ENCODE measurements at regions not wholly inside any gene's neighbourhood (a gene's known extent, or its start where the extent isn't known, plus 50 kb on each side); places are given as distances from the start of the nearest gene placed in this dataset.

DNA sequence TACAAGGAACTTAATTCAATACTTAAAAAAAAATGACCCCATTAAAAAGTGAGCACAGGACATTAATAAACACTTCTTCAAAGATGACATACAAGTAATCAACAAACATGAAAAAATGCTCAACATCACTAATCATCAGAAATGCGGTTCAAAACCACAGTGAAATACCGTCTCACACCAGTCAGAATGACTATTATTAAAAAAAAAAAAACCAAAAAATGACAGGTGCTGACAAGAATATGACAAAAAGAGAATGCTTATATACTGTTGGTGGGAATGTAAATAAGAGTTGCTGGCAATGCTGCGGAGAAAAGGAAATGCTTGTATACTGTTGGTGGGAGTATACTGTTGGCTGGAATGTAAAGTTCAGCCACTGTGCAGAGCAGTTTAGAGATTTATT lies 358.3 kb upstream of the CBLB start:
- WGBS (ENCODE audit: insufficient coverage, low lambda C conversion rate), result 100% methylated on average over 2 of the region's 3 CpGs
- H3K4me3 ChIP-seq (ENCODE audit: low read length), result no peak overlapping the region
- H3K4me1 ChIP-seq (ENCODE audit: control insufficient read depth, insufficient read depth, low read length), result no peaks in the 10 kb centered on the region
- no peak for DNase-seq
- H3K36me3 ChIP-seq (ENCODE audit: control insufficient read depth, insufficient read depth, low read length), result no peaks in the 10 kb centered on the region
- H3K27ac ChIP-seq (ENCODE audit: low read length), result no peak overlapping the region
- H3K9me3 ChIP-seq (ENCODE audit: control insufficient read depth, low read depth, low read length), result no peaks in the 10 kb centered on the region
- no peaks in the 10 kb centered on the region for H3K27me3 ChIP-seq (ENCODE audit: control insufficient read depth, insufficient read depth, low read length)

DNA sequence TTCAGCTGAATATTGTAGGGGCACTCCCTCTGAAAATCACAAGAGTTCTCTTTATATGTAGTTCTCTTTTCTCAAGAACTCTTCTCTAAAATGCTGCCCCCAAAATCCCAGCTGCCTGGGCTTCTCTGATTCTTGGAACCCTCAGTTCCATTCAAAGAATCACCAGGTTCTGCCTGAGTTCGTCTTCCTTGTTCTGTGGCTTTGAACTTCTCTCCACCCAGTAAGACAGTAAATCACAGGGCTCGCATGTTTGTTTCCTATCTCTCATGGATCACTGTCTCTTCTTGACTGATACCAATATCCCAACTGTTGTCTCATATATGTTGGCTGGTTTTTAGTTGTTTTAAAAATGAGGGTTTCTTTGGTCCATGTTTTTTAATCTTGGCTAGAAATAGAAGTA lies 359.5 kb upstream of the CBLB start:
- no peak for DNase-seq
- Histone ChIP-seq H3K4me1 (ENCODE audit: control insufficient read depth, insufficient read depth, low read length) (no peaks in the 10 kb centered on the region), H3K27me3 (ENCODE audit: control insufficient read depth, insufficient read depth, low read length) (no peaks in the 10 kb centered on the region), H3K27ac (ENCODE audit: low read length) (no peak overlapping the region), H3K9me3 (ENCODE audit: control insufficient read depth, low read depth, low read length) (no peaks in the 10 kb centered on the region), H3K4me3 (ENCODE audit: low read length) (no peak overlapping the region), H3K36me3 (ENCODE audit: control insufficient read depth, insufficient read depth, low read length) (no peaks in the 10 kb centered on the region)
- no CpG with 5 or more reads among the region's 2 CpGs for WGBS (ENCODE audit: insufficient coverage, low lambda C conversion rate)

DNA sequence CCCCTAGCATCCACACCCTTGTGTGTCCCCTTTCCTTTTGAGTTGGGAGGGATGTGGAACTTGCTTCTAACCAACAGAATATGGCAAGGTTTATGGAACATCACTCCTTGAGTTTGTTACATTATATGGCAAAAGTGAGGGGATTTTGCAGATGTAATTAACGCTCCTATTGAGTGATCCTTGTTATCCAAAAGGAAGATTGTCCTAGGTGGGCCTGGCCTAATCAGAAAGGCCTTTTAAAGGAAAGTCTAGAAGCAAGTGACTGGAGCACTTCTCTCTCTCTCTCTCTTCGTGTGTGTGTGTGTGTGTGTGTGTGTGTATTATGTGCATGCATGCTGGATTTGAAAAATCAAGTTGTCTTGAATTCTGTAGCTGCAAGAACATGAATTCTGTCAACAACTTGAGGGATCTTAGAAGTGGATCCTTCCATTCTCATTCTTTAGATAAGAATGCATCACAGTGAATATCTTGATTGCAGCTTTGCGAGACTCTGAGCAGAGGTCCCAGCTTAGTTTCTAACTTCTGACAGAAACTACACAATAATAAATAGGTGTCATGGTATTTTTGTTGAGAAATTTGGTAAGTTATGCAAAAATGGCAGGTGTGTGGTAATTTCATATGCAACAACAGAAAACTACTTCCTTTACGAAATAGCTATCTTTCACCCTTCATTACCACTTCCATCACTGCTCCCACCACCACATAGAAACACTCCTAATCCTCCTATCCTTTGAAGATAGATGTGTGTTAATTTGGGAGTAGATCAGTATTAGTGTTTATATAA lies 360.9 kb upstream of the CBLB start:
- Histone ChIP-seq H3K4me3 (ENCODE audit: low read length) (no peak overlapping the region), H3K27me3 (ENCODE audit: control insufficient read depth, insufficient read depth, low read length) (no peaks in the 10 kb centered on the region), H3K36me3 (ENCODE audit: control insufficient read depth, insufficient read depth, low read length) (no peaks in the 10 kb centered on the region), H3K27ac (ENCODE audit: low read length) (no peak overlapping the region), H3K4me1 (ENCODE audit: control insufficient read depth, insufficient read depth, low read length) (no peaks in the 10 kb centered on the region), H3K9me3 (ENCODE audit: control insufficient read depth, low read depth, low read length) (no peaks in the 10 kb centered on the region)
- WGBS (ENCODE audit: insufficient coverage, low lambda C conversion rate), result 83% methylated on average over 1 of the region's 4 CpGs
- DNase-seq, result no peak

DNA sequence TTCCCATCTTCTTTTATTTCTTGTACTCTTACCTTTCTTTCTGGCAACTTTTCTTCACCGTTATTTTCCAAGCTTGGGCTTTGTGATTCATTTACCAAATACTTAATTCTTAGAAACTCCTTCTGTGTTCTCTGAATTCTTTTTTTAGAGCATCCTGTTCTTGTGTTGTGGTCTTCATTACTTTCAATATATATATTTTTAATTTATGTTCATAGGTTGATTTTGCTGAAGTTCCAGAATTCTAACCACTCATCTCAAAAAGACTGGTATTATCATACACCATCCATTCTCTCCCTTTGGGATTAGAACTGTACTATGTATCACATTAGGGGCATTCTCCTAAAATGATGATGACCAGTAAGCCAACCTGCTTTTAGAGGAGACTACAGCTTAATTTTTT lies 362.3 kb upstream of the CBLB start:
- no peak for DNase-seq
- no peaks in the 10 kb centered on the region for H3K4me1 ChIP-seq (ENCODE audit: control insufficient read depth, insufficient read depth, low read length)
- H3K36me3 ChIP-seq (ENCODE audit: control insufficient read depth, insufficient read depth, low read length), result no peaks in the 10 kb centered on the region
- H3K27me3 ChIP-seq (ENCODE audit: control insufficient read depth, insufficient read depth, low read length), result no peaks in the 10 kb centered on the region
- 79% methylated on average over 1 of the region's 1 CpG for WGBS (ENCODE audit: insufficient coverage, low lambda C conversion rate)
- no peaks in the 10 kb centered on the region for H3K9me3 ChIP-seq (ENCODE audit: control insufficient read depth, low read depth, low read length)
- no peak overlapping the region for H3K27ac ChIP-seq (ENCODE audit: low read length)
- H3K4me3 ChIP-seq (ENCODE audit: low read length), result no peak overlapping the region

DNA sequence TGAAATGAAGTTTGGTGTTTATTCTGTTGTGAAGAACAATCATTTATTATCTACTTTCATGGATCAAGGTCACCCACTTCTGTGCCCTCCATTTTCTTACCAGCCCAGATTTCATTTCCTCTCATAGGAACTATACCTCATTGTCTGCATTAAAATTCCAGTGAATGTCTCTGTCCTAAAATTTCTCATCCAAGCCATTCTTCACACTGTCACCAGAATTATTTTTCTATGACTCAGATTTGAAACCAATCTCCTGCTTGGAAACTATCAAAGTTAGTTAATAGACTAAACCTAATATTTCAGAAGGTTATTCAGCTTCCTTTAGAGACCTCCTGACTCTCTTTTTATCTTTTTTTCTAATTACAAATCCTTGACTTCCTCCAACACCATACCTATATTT lies 364.1 kb upstream of the CBLB start:
- H3K4me3 ChIP-seq (ENCODE audit: low read length), result no peak overlapping the region
- H3K9me3 ChIP-seq (ENCODE audit: control insufficient read depth, low read depth, low read length), result no peaks in the 10 kb centered on the region
- no peak overlapping the region for H3K27ac ChIP-seq (ENCODE audit: low read length)
- no peaks in the 10 kb centered on the region for H3K4me1 ChIP-seq (ENCODE audit: control insufficient read depth, insufficient read depth, low read length)
- no peaks in the 10 kb centered on the region for H3K27me3 ChIP-seq (ENCODE audit: control insufficient read depth, insufficient read depth, low read length)
- H3K36me3 ChIP-seq (ENCODE audit: control insufficient read depth, insufficient read depth, low read length), result no peaks in the 10 kb centered on the region
- no peak for DNase-seq

DNA sequence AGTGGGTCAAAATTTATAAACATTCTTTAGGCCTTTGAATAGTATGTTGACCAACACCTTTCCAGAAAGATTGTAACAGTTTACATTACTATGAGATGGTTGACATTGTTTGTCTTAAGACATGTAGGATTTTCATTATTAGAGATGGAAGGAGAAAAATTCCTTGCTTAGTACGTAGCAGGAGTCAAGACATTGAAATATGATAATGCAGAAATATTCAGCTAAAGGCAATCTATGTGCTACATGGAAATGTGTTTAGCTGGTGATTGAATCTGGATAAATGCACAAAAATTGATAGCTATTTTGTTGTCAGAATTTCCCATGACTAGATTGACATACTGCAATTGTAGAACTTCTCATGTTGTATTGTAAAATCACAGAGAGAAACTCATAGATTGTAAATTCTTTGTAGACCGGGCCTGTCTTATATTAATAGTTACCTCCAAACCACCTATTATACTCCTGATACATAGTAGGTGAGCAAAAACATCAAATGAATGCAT lies 370.4 kb upstream of the CBLB start:
- H3K4me3 ChIP-seq (ENCODE audit: low read length), result no peak overlapping the region
- no peaks in the 10 kb centered on the region for H3K36me3 ChIP-seq (ENCODE audit: control insufficient read depth, insufficient read depth, low read length)
- no peak for DNase-seq
- no peaks in the 10 kb centered on the region for H3K9me3 ChIP-seq (ENCODE audit: control insufficient read depth, low read depth, low read length)
- 100% methylated on average over 1 of the region's 2 CpGs for WGBS (ENCODE audit: insufficient coverage, low lambda C conversion rate)
- no peak overlapping the region for H3K27ac ChIP-seq (ENCODE audit: low read length)
- H3K27me3 ChIP-seq (ENCODE audit: control insufficient read depth, insufficient read depth, low read length), result no peaks in the 10 kb centered on the region
- H3K4me1 ChIP-seq (ENCODE audit: control insufficient read depth, insufficient read depth, low read length), result no peaks in the 10 kb centered on the region

DNA sequence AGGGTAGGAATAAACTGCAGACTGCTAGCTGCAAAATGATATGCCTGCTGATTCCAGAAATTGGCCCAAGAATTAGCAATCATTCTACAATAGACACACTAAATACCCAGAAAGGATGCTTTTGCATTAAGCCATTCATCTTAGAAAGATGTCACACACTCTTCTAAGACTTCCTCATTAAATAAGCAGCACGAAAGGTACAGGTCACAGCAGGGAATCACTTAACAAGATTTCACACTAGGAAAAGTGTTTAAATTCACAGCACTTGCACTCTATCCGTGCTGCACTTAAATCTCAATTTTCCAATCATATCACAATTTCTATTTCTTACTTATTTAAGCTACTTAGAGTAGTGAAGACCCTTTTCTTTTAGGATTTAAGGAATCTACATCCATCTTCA lies 372.8 kb upstream of the CBLB start:
- Histone ChIP-seq H3K4me3 (ENCODE audit: low read length) (no peak overlapping the region), H3K9me3 (ENCODE audit: control insufficient read depth, low read depth, low read length) (no peaks in the 10 kb centered on the region), H3K27me3 (ENCODE audit: control insufficient read depth, insufficient read depth, low read length) (no peaks in the 10 kb centered on the region), H3K4me1 (ENCODE audit: control insufficient read depth, insufficient read depth, low read length) (no peaks in the 10 kb centered on the region), H3K36me3 (ENCODE audit: control insufficient read depth, insufficient read depth, low read length) (no peaks in the 10 kb centered on the region), H3K27ac (ENCODE audit: low read length) (no peak overlapping the region)
- WGBS (ENCODE audit: insufficient coverage, low lambda C conversion rate), result no CpG with 5 or more reads among the region's 2 CpGs
- DNase-seq, result no peak

DNA sequence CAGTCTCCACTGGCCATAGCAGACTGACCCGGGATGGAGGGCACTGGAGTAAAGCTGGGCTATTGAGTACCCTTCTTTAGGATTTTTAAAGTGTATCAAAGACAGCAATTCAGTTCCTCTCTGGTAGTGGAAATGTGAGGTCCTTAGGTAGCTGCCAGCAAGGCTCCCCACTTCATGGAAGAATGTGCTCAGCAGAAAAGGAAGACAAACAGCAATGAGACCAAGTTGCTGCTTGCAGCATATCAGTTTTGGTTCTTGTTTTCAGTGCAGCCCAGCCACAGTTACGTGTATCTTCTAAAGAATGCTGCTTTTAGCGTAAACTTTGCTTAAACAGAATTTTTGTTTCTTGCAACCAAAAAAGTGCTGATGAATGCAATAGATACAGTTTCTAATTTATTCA lies 374.0 kb upstream of the CBLB start:
- H3K4me1 ChIP-seq (ENCODE audit: control insufficient read depth, insufficient read depth, low read length), result no peaks in the 10 kb centered on the region
- no peaks in the 10 kb centered on the region for H3K36me3 ChIP-seq (ENCODE audit: control insufficient read depth, insufficient read depth, low read length)
- H3K27ac ChIP-seq (ENCODE audit: low read length), result no peak overlapping the region
- no peak overlapping the region for H3K4me3 ChIP-seq (ENCODE audit: low read length)
- no peaks in the 10 kb centered on the region for H3K9me3 ChIP-seq (ENCODE audit: control insufficient read depth, low read depth, low read length)
- WGBS (ENCODE audit: insufficient coverage, low lambda C conversion rate), result no CpG with 5 or more reads among the region's 3 CpGs
- no peak for DNase-seq
- no peaks in the 10 kb centered on the region for H3K27me3 ChIP-seq (ENCODE audit: control insufficient read depth, insufficient read depth, low read length)

DNA sequence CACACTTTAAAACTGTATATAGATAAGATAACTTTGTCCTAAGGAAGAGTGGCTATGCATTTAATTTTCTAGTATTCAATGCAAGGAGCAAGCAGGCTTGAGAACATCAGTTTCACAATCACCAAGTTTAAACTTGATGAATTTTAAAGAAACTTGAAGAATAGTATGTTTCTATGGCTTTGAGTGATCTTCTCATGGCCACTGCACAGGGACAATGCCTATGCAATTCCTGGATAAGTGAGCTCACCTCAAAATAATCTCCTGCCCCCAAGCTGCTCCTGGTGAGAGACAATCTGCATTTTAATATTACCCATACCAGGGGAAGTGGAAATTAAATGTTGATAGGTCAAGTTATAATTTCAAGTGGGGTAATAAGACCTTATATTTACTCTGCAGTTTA lies 376.6 kb upstream of the CBLB start:
- Histone ChIP-seq H3K27me3 (ENCODE audit: control insufficient read depth, insufficient read depth, low read length) (no peaks in the 10 kb centered on the region), H3K4me1 (ENCODE audit: control insufficient read depth, insufficient read depth, low read length) (no peaks in the 10 kb centered on the region), H3K27ac (ENCODE audit: low read length) (no peak overlapping the region), H3K4me3 (ENCODE audit: low read length) (no peak overlapping the region), H3K9me3 (ENCODE audit: control insufficient read depth, low read depth, low read length) (no peaks in the 10 kb centered on the region), H3K36me3 (ENCODE audit: control insufficient read depth, insufficient read depth, low read length) (no peaks in the 10 kb centered on the region)
- DNase-seq, result no peak

DNA sequence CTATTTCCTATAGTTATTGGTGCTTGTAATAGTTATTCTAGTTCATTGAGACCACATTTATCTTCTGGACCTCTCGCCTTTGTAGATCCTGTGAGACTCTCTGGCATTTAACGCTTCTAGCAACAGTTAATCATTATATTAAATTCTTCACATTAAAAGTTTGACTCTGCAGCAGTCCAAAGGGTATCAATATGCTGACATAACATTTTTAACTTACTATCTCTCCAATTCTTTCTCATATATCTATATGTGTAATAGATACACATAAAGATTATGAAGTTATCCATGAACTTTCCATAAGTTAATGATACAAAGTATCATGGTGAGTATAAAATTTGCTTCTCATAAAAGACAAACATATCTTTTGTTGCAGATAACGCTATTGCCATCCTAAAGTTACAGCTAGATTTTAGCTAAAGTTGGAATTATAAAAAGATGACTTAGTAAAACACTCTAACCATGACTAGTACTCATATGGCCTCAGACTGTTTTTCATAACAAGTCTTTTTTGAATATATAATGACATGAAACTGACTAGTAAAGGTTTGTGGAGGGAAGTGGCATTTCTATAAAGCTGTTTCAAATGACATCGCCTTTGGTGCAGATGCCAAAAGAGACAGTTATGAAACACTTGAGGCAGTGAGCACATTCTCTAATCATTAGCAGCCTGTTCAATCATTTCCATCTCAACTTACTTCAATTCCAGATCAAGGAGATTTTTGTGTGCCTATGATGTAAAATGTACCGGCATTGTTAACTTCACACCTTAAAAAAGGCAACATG lies 379.3 kb upstream of the CBLB start:
- H3K27ac ChIP-seq (ENCODE audit: low read length), result no peak overlapping the region
- H3K4me1 ChIP-seq (ENCODE audit: control insufficient read depth, insufficient read depth, low read length), result no peaks in the 10 kb centered on the region
- DNase-seq, result no peak
- no peaks in the 10 kb centered on the region for H3K36me3 ChIP-seq (ENCODE audit: control insufficient read depth, insufficient read depth, low read length)
- WGBS (ENCODE audit: insufficient coverage, low lambda C conversion rate), result 67% methylated on average over 1 of the region's 5 CpGs
- no peaks in the 10 kb centered on the region for H3K27me3 ChIP-seq (ENCODE audit: control insufficient read depth, insufficient read depth, low read length)
- H3K4me3 ChIP-seq (ENCODE audit: low read length), result no peak overlapping the region
- H3K9me3 ChIP-seq (ENCODE audit: control insufficient read depth, low read depth, low read length), result peaks cover 8% of the 10 kb centered on the region

DNA sequence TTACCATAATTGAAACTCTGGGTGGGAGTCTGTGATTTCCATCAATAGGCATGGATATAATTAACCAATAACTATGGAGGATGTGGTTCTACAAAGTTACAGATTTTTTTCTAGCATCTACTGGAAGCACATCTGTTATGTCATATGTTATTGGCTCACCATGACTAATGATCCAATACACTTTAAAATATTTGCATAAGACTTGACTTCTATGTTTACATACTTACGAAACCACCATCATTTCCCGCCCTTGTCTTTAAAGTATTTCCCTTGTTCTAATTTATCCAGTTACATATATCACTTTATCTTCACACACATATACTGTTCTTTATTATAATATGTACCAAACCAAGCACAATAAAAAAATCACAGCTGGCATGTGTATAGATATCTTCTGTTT lies 380.3 kb upstream of the CBLB start:
- H3K4me1 ChIP-seq (ENCODE audit: control insufficient read depth, insufficient read depth, low read length), result no peaks in the 10 kb centered on the region

More for the DNA sequence above, 380.3 kb upstream of the CBLB start:
- no peak for DNase-seq
- 94% methylated on average over 2 of the region's 2 CpGs for WGBS (ENCODE audit: insufficient coverage, low lambda C conversion rate)
- Histone ChIP-seq H3K27ac (ENCODE audit: low read length) (no peak overlapping the region), H3K27me3 (ENCODE audit: control insufficient read depth, insufficient read depth, low read length) (no peaks in the 10 kb centered on the region), H3K36me3 (ENCODE audit: control insufficient read depth, insufficient read depth, low read length) (no peaks in the 10 kb centered on the region), H3K9me3 (ENCODE audit: control insufficient read depth, low read depth, low read length) (peaks cover 8% of the 10 kb centered on the region), H3K4me3 (ENCODE audit: low read length) (no peak overlapping the region)
